GM23248 (cell line): ENCODE measurements at regions not wholly inside any gene's neighbourhood (a gene's known extent, or its start where the extent isn't known, plus 50 kb on each side); places are given as distances from the start of the nearest gene placed in this dataset.

Experiments
- EZH2 ChIP-seq: fragments of 200-600 bp; sonication (generic); IDR thresholded peaks from 2 replicates; pipeline ENCODE4 v1.6.1; 2018; ENCODE audit warnings: antibody characterized with exemption, mild to moderate bottlenecking; ENCODE audit not compliant: insufficient read depth, poor library complexity, severe bottlenecking
- EZH2phosphoT487 ChIP-seq: fragments of 200-600 bp; sonication (generic); IDR thresholded peaks from 2 replicates; pipeline ENCODE4 v1.6.1; 2018; ENCODE audit warnings: antibody characterized with exemption, moderate library complexity, mild to moderate bottlenecking, low read depth; ENCODE audit not compliant: insufficient read depth

DNA sequence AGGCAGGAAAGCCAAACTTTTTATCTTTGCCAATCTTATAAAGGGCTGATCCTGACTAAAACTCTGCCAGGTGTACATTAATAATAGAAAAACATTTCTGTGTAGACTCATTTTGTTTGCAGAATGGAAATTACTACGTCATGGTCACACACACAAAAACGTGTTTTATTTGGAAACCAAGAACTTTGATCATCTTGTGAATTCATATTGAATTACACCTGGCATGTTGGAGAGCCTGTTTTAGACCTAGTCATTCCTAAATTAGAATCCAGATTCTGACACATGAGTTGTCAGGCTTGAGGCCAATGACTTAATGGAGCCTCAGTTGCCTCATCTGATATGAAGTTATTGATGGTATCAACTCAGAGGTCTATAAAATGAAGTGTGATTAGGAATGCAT is 235.6 kb upstream of the TENM4 start:
- no peak for TF ChIP-seq EZH2
- no peak for TF ChIP-seq EZH2phosphoT487
